ENCODE measurements at regions not wholly inside any gene's neighbourhood (a gene's known extent, or its start where the extent isn't known, plus 50 kb on each side); places are given as distances from the start of the nearest gene placed in this dataset.

- no peak for TF ChIP-seq EHF (CRISPR knock-in tag; IDR thresholded peaks at IDR 0.05)
- no peak for TF ChIP-seq JUN (IDR thresholded peaks at IDR 0.05)
Observed at GRCh38 chr6:167660424-167660823, 166.3 kb upstream of the AFDN start (continued).

GRCh38 chr6:167660944-167661551, 165.7 kb upstream of the AFDN start:
- Histone ChIP-seq H3K4me2 (no peak overlapping the region), H3K4me1 (no peaks in the 10 kb centered on the region), H3K27ac (no peak overlapping the region), H3K4me3 (no peak overlapping the region), H3K9me3 (no peaks in the 10 kb centered on the region)
- no peak for DNase-seq (ENCODE audit: low read depth in 1 of 2, low spot score in 1 of 2)
- FAIRE-seq, result no peak
- POLR2A ChIA-PET, result no interaction called here
- WGBS (ENCODE audit: missing lambda C conversion rate), result 55% methylated on average over 9 of the region's 9 CpGs
- CTCF ChIA-PET, result no interaction called here
- no peak for ATAC-seq
- TF ChIP-seq SREBF2 (IDR thresholded peaks at IDR 0.05) (no peak), HEYL (CRISPR knock-in tag; IDR thresholded peaks at IDR 0.05) (no peak)

GRCh38 chr6:167661552-167662044, 165.1 kb upstream of the AFDN start:
- no peak overlapping the region for H3K4me2 ChIP-seq
- no peaks in the 10 kb centered on the region for H3K4me1 ChIP-seq
- no peaks in the 10 kb centered on the region for H3K9me3 ChIP-seq
- FAIRE-seq (no peak), DNase-seq (ENCODE audit: low read depth in 1 of 2, low spot score in 1 of 2) (no peak), ATAC-seq (no peak)
- H3K4me3 ChIP-seq, result no peak overlapping the region
- ChIA-PET POLR2A (no interaction called here), CTCF (no interaction called here)
- no peak for TF ChIP-seq KDM1A (IDR thresholded peaks at IDR 0.05; ENCODE audit: low read depth)
- no peak for TF ChIP-seq GATA3 (IDR thresholded peaks at IDR 0.05; ENCODE audit: borderline replicate concordance)
- no peak for TF ChIP-seq MAFK (IDR thresholded peaks at IDR 0.05; ENCODE audit: partially characterized antibody)
- no peak for TF ChIP-seq ZSCAN20 (CRISPR knock-in tag; IDR thresholded peaks at IDR 0.05)
- TF ChIP-seq NR3C1 (IDR thresholded peaks at IDR 0.05), result no peak
- TF ChIP-seq HOXA7 (CRISPR knock-in tag; IDR thresholded peaks at IDR 0.05), result no peak
- TF ChIP-seq, protein P1, sequence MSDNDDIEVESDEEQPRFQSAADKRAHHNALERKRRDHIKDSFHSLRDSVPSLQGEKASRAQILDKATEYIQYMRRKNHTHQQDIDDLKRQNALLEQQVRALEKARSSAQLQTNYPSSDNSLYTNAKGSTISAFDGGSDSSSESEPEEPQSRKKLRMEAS (IDR thresholded peaks at IDR 0.05), result no peak
- TF ChIP-seq CTCF (IDR thresholded peaks at IDR 0.05), result no peak
- TF ChIP-seq CEBPB (IDR thresholded peaks at IDR 0.05), result no peak
- TF ChIP-seq, protein P2, sequence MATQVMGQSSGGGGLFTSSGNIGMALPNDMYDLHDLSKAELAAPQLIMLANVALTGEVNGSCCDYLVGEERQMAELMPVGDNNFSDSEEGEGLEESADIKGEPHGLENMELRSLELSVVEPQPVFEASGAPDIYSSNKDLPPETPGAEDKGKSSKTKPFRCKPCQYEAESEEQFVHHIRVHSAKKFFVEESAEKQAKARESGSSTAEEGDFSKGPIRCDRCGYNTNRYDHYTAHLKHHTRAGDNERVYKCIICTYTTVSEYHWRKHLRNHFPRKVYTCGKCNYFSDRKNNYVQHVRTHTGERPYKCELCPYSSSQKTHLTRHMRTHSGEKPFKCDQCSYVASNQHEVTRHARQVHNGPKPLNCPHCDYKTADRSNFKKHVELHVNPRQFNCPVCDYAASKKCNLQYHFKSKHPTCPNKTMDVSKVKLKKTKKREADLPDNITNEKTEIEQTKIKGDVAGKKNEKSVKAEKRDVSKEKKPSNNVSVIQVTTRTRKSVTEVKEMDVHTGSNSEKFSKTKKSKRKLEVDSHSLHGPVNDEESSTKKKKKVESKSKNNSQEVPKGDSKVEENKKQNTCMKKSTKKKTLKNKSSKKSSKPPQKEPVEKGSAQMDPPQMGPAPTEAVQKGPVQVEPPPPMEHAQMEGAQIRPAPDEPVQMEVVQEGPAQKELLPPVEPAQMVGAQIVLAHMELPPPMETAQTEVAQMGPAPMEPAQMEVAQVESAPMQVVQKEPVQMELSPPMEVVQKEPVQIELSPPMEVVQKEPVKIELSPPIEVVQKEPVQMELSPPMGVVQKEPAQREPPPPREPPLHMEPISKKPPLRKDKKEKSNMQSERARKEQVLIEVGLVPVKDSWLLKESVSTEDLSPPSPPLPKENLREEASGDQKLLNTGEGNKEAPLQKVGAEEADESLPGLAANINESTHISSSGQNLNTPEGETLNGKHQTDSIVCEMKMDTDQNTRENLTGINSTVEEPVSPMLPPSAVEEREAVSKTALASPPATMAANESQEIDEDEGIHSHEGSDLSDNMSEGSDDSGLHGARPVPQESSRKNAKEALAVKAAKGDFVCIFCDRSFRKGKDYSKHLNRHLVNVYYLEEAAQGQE (IDR thresholded peaks at IDR 0.05), result no peak
- TF ChIP-seq HOXB13 (CRISPR knock-in tag; IDR thresholded peaks at IDR 0.05; ENCODE audit: low read depth), result no peak
- TF ChIP-seq, protein P3, sequence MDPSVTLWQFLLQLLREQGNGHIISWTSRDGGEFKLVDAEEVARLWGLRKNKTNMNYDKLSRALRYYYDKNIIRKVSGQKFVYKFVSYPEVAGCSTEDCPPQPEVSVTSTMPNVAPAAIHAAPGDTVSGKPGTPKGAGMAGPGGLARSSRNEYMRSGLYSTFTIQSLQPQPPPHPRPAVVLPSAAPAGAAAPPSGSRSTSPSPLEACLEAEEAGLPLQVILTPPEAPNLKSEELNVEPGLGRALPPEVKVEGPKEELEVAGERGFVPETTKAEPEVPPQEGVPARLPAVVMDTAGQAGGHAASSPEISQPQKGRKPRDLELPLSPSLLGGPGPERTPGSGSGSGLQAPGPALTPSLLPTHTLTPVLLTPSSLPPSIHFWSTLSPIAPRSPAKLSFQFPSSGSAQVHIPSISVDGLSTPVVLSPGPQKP (IDR thresholded peaks at IDR 0.05; ENCODE audit: low read depth, low read length), result no peak
- TF ChIP-seq POLR2A (IDR thresholded peaks at IDR 0.05; ENCODE audit: low read length), result no peak
- TF ChIP-seq, protein P4, sequence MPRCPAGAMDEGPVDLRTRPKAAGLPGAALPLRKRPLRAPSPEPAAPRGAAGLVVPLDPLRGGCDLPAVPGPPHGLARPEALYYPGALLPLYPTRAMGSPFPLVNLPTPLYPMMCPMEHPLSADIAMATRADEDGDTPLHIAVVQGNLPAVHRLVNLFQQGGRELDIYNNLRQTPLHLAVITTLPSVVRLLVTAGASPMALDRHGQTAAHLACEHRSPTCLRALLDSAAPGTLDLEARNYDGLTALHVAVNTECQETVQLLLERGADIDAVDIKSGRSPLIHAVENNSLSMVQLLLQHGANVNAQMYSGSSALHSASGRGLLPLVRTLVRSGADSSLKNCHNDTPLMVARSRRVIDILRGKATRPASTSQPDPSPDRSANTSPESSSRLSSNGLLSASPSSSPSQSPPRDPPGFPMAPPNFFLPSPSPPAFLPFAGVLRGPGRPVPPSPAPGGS (IDR thresholded peaks at IDR 0.05), result no peak
- no peak for TF ChIP-seq MYC (IDR thresholded peaks at IDR 0.05; ENCODE audit: borderline replicate concordance, low read length)
- TF ChIP-seq ZC3H11A (IDR thresholded peaks at IDR 0.05), result no peak
- no peak for TF ChIP-seq RARB (CRISPR knock-in tag; IDR thresholded peaks at IDR 0.05)
- TF ChIP-seq EP300 (IDR thresholded peaks at IDR 0.05), result no peak
- no peak for TF ChIP-seq ESRRA (IDR thresholded peaks at IDR 0.05; ENCODE audit: borderline replicate concordance, low read length)
- no peak for TF ChIP-seq EHMT2 (IDR thresholded peaks at IDR 0.05; ENCODE audit: low read depth)
- H3K27ac ChIP-seq, result no peak overlapping the region
- 51% methylated on average over 8 of the region's 8 CpGs for WGBS (ENCODE audit: missing lambda C conversion rate)
